ENCODE measurements at regions not wholly inside any gene's neighbourhood (a gene's known extent, or its start where the extent isn't known, plus 50 kb on each side); places are given as distances from the start of the nearest gene placed in this dataset.

GRCh38 chr5:102089883-102090282, 206.2 kb downstream of the SLCO4C1 start:
- no peak for TF ChIP-seq YY1 (IDR thresholded peaks at IDR 0.05)
- TF ChIP-seq FOXA2 (IDR thresholded peaks at IDR 0.05) = no peak
- TF ChIP-seq SP1 (IDR thresholded peaks at IDR 0.05) = no peak
- no peak for TF ChIP-seq HNF4A (conservative IDR thresholded peaks at IDR 0.05)
- no peak for TF ChIP-seq NR2F2 (IDR thresholded peaks at IDR 0.05)
- H3K9me3 ChIP-seq (ENCODE audit: control insufficient read depth in 4 of 4, low read length in 3 of 4) = no peaks in the 10 kb centered on the region
- H3K27me3 ChIP-seq (ENCODE audit: control insufficient read depth in 4 of 4, insufficient read depth in 4 of 4, low read length in 3 of 4) = no peaks in the 10 kb centered on the region
- H3K9ac ChIP-seq (ENCODE audit: low read depth in 1 of 2, low read length in 2 of 2) = no peak overlapping the region
- no peak overlapping the region for H3K4me3 ChIP-seq (ENCODE audit: low read depth in 1 of 3, low read length in 3 of 3)
- H3K27ac ChIP-seq (ENCODE audit: low read depth in 1 of 2, low read length in 2 of 2) = no peak overlapping the region
- H3K4me1 ChIP-seq (ENCODE audit: control insufficient read depth in 4 of 4, insufficient read depth in 4 of 4, low read length in 3 of 4) = no peaks in the 10 kb centered on the region
- no peaks in the 10 kb centered on the region for H3K36me3 ChIP-seq (ENCODE audit: control insufficient read depth in 4 of 4, insufficient read depth in 3 of 4, low read depth in 1 of 4, low read length in 3 of 4)
- WGBS = 89% methylated on average over 2 of the region's 2 CpGs
- DNase-seq (ENCODE audit: low spot score) = no peak

- TF ChIP-seq ZBTB33 (IDR thresholded peaks at IDR 0.05) (no peak), RXRA (IDR thresholded peaks at IDR 0.05) (no peak), CTCF (IDR thresholded peaks at IDR 0.05; ENCODE audit: low read depth, low read length, missing input control) (no peak), HNF4G (IDR thresholded peaks at IDR 0.05) (no peak), YY1 (IDR thresholded peaks at IDR 0.05) (no peak), HNF4A (conservative IDR thresholded peaks at IDR 0.05) (no peak), FOXA2 (IDR thresholded peaks at IDR 0.05) (no peak), GABPA (IDR thresholded peaks at IDR 0.05 in 1 of 2, conservative IDR thresholded peaks at IDR 0.05 in 1 of 2) (no peak), EGR1 (IDR thresholded peaks at IDR 0.05; ENCODE audit: low read depth in 2 of 2) (no peak), FOXA1 (IDR thresholded peaks at IDR 0.05) (no peak)
- H3K27me3 ChIP-seq (ENCODE audit: control insufficient read depth in 4 of 4, insufficient read depth in 4 of 4, low read length in 3 of 4) = no peaks in the 10 kb centered on the region
- no peaks in the 10 kb centered on the region for H3K4me1 ChIP-seq (ENCODE audit: control insufficient read depth in 4 of 4, insufficient read depth in 4 of 4, low read length in 3 of 4)
- no peaks in the 10 kb centered on the region for H3K36me3 ChIP-seq (ENCODE audit: control insufficient read depth in 4 of 4, insufficient read depth in 3 of 4, low read depth in 1 of 4, low read length in 3 of 4)
- no peak overlapping the region for H3K27ac ChIP-seq (ENCODE audit: low read depth in 1 of 2, low read length in 2 of 2)
- H3K9me3 ChIP-seq (ENCODE audit: control insufficient read depth in 4 of 4, low read length in 3 of 4) = no peaks in the 10 kb centered on the region
- H3K9ac ChIP-seq (ENCODE audit: low read depth in 1 of 2, low read length in 2 of 2) = no peak overlapping the region
- 64% methylated on average over 2 of the region's 2 CpGs for WGBS
- DNase-seq (ENCODE audit: low spot score) = no peak
- no peak overlapping the region for H3K4me3 ChIP-seq (ENCODE audit: low read depth in 1 of 3, low read length in 3 of 3)
These were observed 208.2 kb downstream of the SLCO4C1 start for GRCh38 chr5:102087906-102088305.

GRCh38 chr5:102080288-102080687, 215.8 kb downstream of the SLCO4C1 start:
- WGBS = 32% methylated on average over 1 of the region's 1 CpG
- H3K4me3 ChIP-seq (ENCODE audit: low read depth in 1 of 3, low read length in 3 of 3) = no peak overlapping the region
- TF ChIP-seq TAF1 (conservative IDR thresholded peaks at IDR 0.05) (no peak), JUND (IDR thresholded peaks at IDR 0.05) (no peak), HNF4A (conservative IDR thresholded peaks at IDR 0.05) (no peak), GABPA (IDR thresholded peaks at IDR 0.05 in 1 of 2, conservative IDR thresholded peaks at IDR 0.05 in 1 of 2) (no peak), HNF4G (IDR thresholded peaks at IDR 0.05) (no peak), CTCF (IDR thresholded peaks at IDR 0.05; ENCODE audit: low read depth, low read length, missing input control) (no peak), ATF3 (IDR thresholded peaks at IDR 0.05) (no peak), NR2F2 (IDR thresholded peaks at IDR 0.05) (no peak), SP1 (IDR thresholded peaks at IDR 0.05) (no peak), ZBTB33 (IDR thresholded peaks at IDR 0.05) (no peak), REST (IDR thresholded peaks at IDR 0.05) (no peak)

More at GRCh38 chr5:102080288-102080687, 215.8 kb downstream of the SLCO4C1 start:
- Histone ChIP-seq H3K9me3 (ENCODE audit: control insufficient read depth in 4 of 4, low read length in 3 of 4) (no peaks in the 10 kb centered on the region), H3K27me3 (ENCODE audit: control insufficient read depth in 4 of 4, insufficient read depth in 4 of 4, low read length in 3 of 4) (no peaks in the 10 kb centered on the region), H3K9ac (ENCODE audit: low read depth in 1 of 2, low read length in 2 of 2) (no peak overlapping the region), H3K36me3 (ENCODE audit: control insufficient read depth in 4 of 4, insufficient read depth in 3 of 4, low read depth in 1 of 4, low read length in 3 of 4) (no peaks in the 10 kb centered on the region), H3K4me1 (ENCODE audit: control insufficient read depth in 4 of 4, insufficient read depth in 4 of 4, low read length in 3 of 4) (no peaks in the 10 kb centered on the region), H3K27ac (ENCODE audit: low read depth in 1 of 2, low read length in 2 of 2) (no peak overlapping the region)
- DNase-seq (ENCODE audit: low spot score) = no peak

Measured in liver (tissue), 8 donors.